Type B pancreatic cell (in vitro differentiated cells): ENCODE measurements at regions not wholly inside any gene's neighbourhood (a gene's known extent, or its start where the extent isn't known, plus 50 kb on each side); places are given as distances from the start of the nearest gene placed in this dataset.

ENCODE experiments used
- DNase-seq: peaks from one replicate; pipeline ENCODE4 v3.0.0; 2021; ENCODE audit warnings: mixed read lengths; ENCODE audit not compliant: unreplicated experiment; ENCODE audit errors: extremely low spot score
- H3K27ac Mint-ChIP-seq: 2 replicates; pipeline ENCODE4 v1.8.0; 2021; ENCODE audit warnings: mild to moderate bottlenecking, mixed read lengths
- H3K27me3 Mint-ChIP-seq: 2 replicates; pipeline ENCODE4 v1.8.0; 2021; ENCODE audit warnings: mixed read lengths
- H3K36me3 Mint-ChIP-seq: 2 replicates; pipeline ENCODE4 v1.8.0; 2021; ENCODE audit warnings: mixed read lengths
- H3K4me1 Mint-ChIP-seq: one replicate; pipeline ENCODE4 v1.8.0; 2021; ENCODE audit warnings: mixed read lengths; ENCODE audit not compliant: unreplicated experiment
- H3K4me3 Mint-ChIP-seq: 2 replicates; pipeline ENCODE4 v1.8.0; 2021; ENCODE audit warnings: mild to moderate bottlenecking, mixed read lengths
- H3K9me3 Mint-ChIP-seq: 2 replicates; pipeline ENCODE4 v1.8.0; 2021; ENCODE audit warnings: mixed read lengths
- CTCF ChIP-seq: fragments of 200-600 bp; sonication (generic); conservative IDR thresholded peaks from 2 replicates; pipeline ENCODE4 v1.5.0; 2021; ENCODE audit warnings: antibody characterized with exemption, mild to moderate bottlenecking

DNA sequence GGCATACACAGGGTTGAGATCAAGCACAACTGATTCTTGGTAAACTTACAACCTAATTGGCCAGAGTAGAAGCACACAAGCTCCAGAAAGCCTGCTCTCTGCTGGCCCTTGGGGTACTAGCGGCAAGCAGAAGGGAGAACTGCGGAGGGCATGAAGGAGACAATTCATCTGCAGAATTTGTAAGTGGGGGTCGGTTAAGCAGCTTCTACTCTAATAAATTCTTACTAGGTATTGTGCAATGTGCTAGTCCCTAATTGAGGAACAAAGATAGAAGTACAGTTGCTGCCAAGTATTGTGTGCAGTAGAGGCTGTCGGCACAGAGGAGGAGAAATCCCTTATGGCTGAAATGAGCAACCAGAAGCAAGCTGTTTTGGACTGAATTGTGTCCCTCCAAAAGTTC lies 91.2 kb upstream of the VEPH1 start:
- Mint-ChIP-seq H3K9me3 (no peaks in the 10 kb centered on the region), H3K4me3 (no peak overlapping the region), H3K27me3 (peaks cover 19% of the 10 kb centered on the region), H3K4me1 (peaks cover 14% of the 10 kb centered on the region), H3K36me3 (no peaks in the 10 kb centered on the region), H3K27ac (no peak overlapping the region)
- peak; percentile 25 for TF ChIP-seq CTCF
- no peak for DNase-seq

GRCh38 chr3:157592769-157593168 lies 89.6 kb upstream of the VEPH1 start:
- Mint-ChIP-seq H3K27ac (no peak overlapping the region), H3K9me3 (no peaks in the 10 kb centered on the region), H3K27me3 (peaks cover 21% of the 10 kb centered on the region), H3K4me1 (peaks cover 18% of the 10 kb centered on the region), H3K4me3 (no peak overlapping the region), H3K36me3 (no peaks in the 10 kb centered on the region)
- no peak for DNase-seq
- TF ChIP-seq CTCF: no peak

GRCh38 chr3:157590273-157590672 lies 87.1 kb upstream of the VEPH1 start:
- Mint-ChIP-seq H3K4me3 (no peak overlapping the region), H3K27ac (no peak overlapping the region), H3K27me3 (peaks cover 12% of the 10 kb centered on the region), H3K4me1 (peaks cover 18% of the 10 kb centered on the region), H3K9me3 (no peaks in the 10 kb centered on the region), H3K36me3 (no peaks in the 10 kb centered on the region)
- TF ChIP-seq CTCF: no peak
- no peak for DNase-seq

GRCh38 chr3:157589211-157589610 lies 86.0 kb upstream of the VEPH1 start:
- no peaks in the 10 kb centered on the region for H3K9me3 Mint-ChIP-seq
- H3K4me1 Mint-ChIP-seq: peaks cover 18% of the 10 kb centered on the region
- TF ChIP-seq CTCF: no peak
- H3K36me3 Mint-ChIP-seq: no peaks in the 10 kb centered on the region
- H3K27ac Mint-ChIP-seq: peak overlapping the region; percentile 32
- H3K4me3 Mint-ChIP-seq: peak overlapping the region; percentile 13
- H3K27me3 Mint-ChIP-seq: peaks cover 5% of the 10 kb centered on the region
- DNase-seq: no peak

DNA sequence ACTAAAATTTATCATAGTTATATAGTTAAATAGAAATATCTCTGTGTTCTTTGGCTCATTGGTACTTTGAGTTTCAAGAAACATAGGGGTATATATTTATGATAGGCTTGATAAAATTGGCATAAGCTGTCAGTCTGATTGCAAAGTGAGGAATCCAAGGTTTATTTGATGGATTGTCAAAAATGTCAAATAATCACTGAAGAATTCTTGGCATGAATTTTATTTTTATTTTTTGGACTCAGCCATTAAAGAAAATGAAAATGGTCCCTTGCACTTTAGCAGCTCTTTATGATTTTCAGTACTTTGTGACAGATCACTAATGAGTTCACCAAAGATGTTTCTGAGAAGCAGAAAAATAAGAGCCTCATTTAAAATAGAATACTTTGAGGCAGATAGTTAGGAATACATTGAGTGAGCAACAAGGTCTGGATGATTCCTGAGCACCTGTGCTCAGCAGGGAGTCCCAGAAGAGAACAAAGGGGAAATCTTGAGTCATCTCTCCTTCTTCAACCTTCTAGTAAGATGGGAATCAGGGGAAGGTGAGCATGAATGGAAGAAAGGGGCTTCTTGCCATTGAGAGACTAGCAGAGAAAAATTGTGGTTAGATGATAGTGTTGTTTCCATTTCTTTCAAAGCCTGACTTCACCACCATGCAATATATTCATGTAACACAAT lies 85.3 kb upstream of the VEPH1 start:
- Mint-ChIP-seq H3K27ac (no peak overlapping the region), H3K4me1 (peaks cover 18% of the 10 kb centered on the region), H3K9me3 (no peaks in the 10 kb centered on the region), H3K4me3 (no peak overlapping the region), H3K36me3 (no peaks in the 10 kb centered on the region), H3K27me3 (peaks cover 5% of the 10 kb centered on the region)
- DNase-seq: no peak
- TF ChIP-seq CTCF: no peak
